HG02571 (cell line): ENCODE measurements at regions not wholly inside any gene's neighbourhood (a gene's known extent, or its start where the extent isn't known, plus 50 kb on each side); places are given as distances from the start of the nearest gene placed in this dataset.
"Not testable (repeated sequence)": the region's sequence is repeated elsewhere in the genome, so short reads cannot be mapped to it uniquely, and the experiment has no call there.

Source experiments
- ATAC-seq: cut with Tn5 transposase; IDR thresholded peaks from one replicate; pipeline ENCODE4 v1.9.1; 2021; ENCODE audit warnings: mild to moderate bottlenecking, moderate library complexity; ENCODE audit not compliant: unreplicated experiment

DNA sequence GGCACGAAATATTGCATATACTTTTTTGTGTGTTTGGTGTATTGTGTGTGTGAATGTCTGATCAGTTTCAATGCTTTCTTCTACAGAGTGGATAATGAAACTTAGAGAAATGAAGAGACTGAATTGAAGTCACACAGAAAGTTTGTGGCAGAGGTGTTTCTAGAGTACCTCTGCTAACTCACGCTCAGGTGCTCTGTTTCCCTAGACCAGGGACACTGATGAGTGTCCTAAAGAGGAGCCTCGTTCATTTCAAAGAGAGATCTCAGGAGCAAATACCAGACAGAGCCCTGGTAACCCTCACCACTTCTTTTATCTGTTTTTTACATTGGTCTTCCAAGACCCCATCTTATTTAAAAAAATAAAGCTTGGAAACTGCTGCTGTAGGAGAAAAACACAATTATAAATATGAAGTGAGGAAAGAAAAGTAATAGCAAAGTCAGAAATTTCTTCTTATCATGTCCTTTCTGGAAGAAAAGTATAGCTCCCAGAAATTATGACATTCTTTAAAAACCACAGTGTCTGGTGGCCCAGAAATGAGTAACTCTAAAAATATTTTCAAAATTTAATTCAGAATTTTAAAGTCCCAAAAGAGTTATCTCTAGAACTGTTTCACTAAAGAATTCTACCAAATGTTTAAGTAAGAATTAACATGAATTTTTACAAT lies 720.6 kb downstream of the RFPL4B start:
- ATAC-seq = no peak

DNA sequence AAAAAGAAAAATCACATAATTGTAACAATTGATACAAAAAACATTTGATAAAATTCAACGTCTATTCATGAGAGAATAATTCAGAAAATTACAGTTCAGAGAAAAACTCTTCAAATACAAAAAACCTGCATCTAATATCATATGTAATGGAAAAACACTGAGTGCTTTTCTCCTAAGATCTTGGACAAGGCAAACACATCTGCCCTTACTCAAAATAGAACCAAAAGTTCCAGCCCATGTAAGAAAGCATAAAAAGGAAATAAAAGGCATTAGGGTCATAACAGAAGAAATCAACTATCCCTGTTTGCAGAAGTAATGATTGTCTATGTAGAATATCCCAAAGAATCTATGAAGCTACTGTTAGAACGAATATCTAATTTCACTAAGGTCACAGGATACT lies 721.4 kb downstream of the RFPL4B start:
- no peak for ATAC-seq

DNA sequence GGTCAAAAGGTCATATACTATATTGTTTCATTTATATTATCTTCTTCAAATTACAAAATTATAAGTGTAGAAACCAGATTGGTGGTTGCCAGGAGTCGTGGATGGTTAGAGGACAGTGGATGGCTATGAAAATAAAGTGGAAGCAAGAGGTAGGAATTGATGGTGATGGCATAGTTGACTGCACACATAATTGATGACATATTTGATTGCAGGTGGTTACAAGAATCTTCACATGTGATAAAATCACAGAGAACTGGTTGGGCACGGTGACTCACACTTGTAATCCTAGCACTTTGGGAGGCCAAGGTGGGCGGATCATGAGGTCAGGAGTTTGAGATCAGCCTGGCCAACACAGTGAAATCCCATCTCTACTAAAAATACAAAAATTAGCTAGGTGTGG lies 723.6 kb downstream of the RFPL4B start:
- ATAC-seq = not testable (repeated sequence)

DNA sequence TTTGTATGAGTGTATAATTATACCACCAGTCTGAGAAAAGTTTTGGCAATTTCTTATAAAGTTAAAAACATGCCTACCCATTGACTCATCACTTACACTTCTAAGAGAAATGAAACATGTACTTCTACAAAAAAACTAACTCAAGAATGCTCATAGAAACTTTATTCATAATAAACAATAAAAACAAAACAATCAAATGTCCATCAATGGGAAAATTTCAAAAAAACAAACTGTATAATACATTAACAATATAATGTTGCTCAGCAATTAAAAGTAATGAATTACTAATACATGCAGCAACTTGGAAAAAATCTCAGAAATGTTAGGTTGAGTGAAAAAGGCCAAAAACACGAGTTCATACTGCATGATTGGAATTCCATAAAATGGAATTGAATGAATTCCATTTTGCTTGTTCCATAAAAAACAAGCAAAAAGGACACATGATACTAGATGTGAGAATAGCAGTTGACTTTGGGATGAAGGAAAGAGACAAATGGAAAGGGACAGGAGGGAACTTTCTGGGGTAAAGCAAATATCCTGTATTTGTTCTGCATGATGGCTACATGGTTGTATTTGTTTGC lies 726.6 kb downstream of the RFPL4B start:
- no peak for ATAC-seq

DNA sequence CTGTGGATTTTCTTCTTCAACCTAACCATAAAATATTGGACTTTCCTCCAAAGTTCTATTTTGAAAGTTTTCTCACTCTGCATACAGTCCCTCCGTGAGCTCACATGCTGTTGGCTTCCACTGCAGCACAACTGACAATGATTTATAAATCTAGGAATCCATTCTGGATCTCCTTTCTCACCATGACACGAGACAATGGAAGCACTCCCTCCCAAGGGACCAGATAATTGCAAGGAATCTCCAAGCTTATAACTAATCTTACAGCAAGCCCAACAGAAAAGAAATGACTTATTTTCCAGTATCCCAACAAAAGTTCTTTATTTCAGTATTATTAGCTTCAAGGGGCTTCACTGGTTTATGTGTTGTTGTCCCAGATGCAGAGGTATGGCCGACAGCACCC lies 729.0 kb downstream of the RFPL4B start:
- ATAC-seq = no peak

- no peak for ATAC-seq
Observed at GRCh38 chr6:113076816-113077215, 729.7 kb downstream of the RFPL4B start.

DNA sequence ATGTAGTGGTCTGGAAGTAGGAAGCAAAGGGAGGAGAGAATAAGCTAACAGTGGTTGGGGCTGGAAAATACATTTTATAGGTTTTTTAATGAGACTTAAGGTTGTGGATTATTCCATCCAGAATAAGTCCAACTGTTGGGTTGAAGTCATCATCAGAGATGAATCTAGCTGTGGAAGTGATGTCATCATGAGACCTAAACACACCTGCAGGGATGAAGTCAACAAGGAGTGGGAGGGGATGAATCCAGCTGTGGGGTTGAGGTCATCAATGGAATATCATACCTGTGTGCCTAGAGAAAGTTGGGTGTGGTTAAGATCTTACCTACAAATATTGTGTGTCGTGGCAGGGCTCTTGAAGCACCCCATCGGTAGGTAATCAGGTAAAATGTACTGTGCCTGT lies 730.7 kb downstream of the RFPL4B start:
- ATAC-seq = no peak

- no peak for ATAC-seq
Observed at GRCh38 chr6:113078791-113079190, 731.7 kb downstream of the RFPL4B start.

GRCh38 chr6:113082745-113083144 lies 735.6 kb downstream of the RFPL4B start:
- no peak for ATAC-seq

DNA sequence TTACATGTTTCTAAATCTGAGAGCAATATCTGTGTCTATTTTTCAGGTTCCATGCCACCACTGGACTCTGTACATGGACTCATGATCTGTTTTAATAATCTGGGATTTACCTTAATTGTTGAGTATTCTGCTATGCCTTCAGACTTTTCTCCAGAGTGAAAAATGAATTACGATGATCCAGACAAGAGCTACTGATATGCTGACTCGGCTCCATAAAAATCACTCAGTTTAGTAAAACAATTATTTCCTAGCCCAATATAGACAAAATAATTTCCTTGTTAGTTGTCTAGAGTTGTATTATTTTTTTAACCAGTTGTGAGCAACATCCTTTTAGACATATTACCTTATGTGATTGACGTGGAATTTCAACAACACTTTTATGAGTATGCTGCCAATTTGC lies 736.8 kb downstream of the RFPL4B start:
- ATAC-seq = no peak

DNA sequence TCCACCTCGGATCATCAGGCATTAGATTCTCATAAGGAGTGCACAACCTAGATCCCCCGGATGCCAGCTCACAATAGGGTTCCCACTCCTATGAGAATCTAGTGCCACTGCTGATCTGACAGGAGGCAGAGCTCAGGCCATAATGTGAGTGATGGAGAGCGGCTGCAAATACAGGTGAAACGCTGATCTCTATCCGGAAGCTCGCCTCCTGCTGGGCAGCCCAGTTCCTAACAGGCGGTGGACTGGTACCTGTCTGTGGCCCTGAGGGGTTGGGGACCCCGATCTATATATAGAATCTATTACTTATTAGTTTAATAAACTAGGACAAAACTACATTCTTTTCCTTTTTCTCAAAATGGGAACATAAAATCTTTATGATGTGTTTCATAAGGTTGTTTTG lies 741.9 kb downstream of the RFPL4B start:
- no peak for ATAC-seq

GRCh38 chr6:113092795-113093194 lies 745.7 kb downstream of the RFPL4B start:
- ATAC-seq = no peak

GRCh38 chr6:113094779-113095178 lies 747.6 kb downstream of the RFPL4B start:
- ATAC-seq = no peak

DNA sequence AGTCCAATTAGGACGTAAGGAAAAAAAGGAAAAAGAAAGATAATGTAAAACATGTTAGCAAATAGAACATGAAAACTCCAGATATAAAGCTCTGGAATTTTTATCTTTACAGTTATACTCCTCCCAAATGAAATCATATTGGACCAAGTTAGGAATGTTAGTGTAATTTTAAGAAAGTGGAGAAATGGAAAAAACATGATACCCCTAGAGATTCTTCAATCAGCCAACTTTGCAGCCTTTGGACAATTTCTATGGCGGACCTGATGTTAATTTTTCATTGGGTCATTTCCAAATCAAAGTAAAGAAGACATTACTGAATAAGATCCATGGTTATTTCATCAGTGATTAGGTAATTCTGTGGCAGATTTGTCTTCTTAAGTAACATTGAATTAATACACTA lies 748.7 kb downstream of the RFPL4B start:
- no peak for ATAC-seq

- no peak for ATAC-seq
Observed at GRCh38 chr6:113102761-113103160, 754.4 kb upstream of the MARCKS start.

GRCh38 chr6:113103634-113104361 lies 753.3 kb upstream of the MARCKS start:
- no peak for ATAC-seq

DNA sequence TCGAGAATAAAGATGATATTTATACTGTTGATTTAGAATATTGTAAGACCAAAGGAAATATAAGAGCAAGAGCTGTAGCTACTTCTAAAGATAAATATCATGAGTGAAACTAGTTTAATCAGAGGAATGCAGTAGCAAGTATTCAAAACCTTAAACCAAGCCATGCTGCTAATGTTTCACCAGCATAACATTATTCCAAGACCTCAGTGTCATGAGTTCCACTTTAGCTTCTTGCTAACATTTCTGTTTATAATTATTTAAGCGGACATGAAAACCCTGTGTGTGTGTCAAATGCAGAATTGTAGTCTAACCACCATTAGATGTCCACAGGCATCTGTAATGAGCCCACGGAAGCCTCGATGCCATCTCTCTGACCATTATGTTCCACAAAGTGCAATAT lies 752.6 kb upstream of the MARCKS start:
- ATAC-seq = no peak

GRCh38 chr6:113104951-113105350 lies 752.2 kb upstream of the MARCKS start:
- ATAC-seq = no peak

DNA sequence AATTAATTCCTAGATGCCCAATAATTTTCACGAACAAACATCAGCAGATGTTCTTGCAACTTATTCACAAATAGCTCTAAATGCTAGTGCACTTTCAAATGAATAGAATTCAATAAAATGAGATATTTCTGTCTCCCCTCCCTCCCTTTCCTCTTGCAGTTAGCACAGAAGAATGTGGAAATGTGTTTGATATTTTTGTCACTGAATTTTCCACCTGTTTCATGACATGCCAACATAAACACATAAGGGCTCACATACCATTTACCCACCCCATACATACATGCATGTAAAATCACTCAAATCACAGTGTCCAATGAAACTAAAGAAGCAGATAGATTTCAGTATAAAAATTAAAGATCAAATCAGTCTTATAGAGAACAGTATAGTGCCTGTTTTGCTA lies 746.9 kb upstream of the MARCKS start:
- ATAC-seq = no peak

GRCh38 chr6:113111550-113111949 lies 745.6 kb upstream of the MARCKS start:
- no peak for ATAC-seq

DNA sequence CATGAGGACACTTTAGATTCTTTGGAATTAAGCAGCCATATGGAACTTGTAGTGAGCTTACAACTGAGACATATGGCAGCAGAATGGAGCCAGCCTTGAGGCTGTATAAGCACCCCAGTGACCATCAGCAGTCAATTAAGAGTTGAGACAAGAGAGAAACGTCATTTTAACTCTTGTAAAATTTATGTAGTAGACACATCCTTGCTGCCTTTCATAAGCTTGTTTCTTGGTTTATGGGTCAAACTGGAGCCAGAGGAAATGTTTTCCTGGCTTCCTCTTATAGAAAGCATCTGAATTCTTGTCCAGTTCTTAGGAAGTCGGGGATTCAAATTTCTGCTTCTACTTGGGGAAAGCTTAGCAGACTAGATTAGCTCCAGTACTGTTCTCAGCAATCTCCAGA lies 745.1 kb upstream of the MARCKS start:
- ATAC-seq = no peak

- ATAC-seq = no peak
Observed at GRCh38 chr6:113115196-113115595, 741.9 kb upstream of the MARCKS start.
